Hematopoietic multipotent progenitor cell treated with erythropoietin and hydrocortisone succinate and interleukin-3 and kit ligand, for 6 days (in vitro differentiated cells): ENCODE measurements at regions not wholly inside any gene's neighbourhood (a gene's known extent, or its start where the extent isn't known, plus 50 kb on each side); places are given as distances from the start of the nearest gene placed in this dataset.
"Not testable (repeated sequence)": the region's sequence is repeated elsewhere in the genome, so short reads cannot be mapped to it uniquely, and the experiment has no call there.

Experiments used
- DNase-seq: peaks from one replicate; pipeline ENCODE4 v3.0.0-alpha.2; 2015

DNA sequence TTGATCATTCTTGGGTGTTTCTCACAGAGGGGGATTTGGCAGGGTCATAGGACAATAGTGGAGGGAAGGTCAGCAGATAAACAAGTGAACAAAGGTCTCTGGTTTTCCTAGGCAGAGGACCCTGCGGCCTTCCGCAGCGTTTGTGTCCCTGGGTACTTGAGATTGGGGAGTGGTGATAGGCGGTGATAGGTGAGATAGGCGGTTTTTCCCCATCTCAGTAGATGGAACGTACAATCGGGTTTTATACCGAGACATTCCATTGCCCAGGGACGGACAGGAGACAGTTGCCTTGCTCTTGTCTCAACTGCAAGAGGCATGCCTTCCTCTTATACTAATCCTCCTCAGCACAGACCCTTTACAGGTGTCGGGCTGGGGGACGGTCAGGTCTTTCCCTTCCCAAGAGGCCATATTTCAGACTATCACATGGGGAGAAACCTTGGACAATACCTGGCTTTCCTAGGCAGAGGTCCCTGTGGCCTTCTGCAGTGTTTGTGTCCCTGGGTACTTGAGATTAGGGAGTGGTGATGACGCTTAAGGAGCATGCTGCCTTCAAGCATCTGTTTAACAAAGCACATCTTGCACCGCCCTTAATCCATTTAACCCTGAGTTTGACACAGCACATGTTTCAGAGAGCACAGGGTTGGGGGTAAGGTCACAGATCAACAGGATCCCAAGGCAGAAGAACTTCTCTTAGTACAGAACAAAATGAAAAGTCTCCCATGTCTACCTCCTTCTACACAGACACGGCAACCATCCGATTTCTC, 86.2 kb downstream of the OR2B2 start:
- peak; percentile 38 for DNase-seq

DNA sequence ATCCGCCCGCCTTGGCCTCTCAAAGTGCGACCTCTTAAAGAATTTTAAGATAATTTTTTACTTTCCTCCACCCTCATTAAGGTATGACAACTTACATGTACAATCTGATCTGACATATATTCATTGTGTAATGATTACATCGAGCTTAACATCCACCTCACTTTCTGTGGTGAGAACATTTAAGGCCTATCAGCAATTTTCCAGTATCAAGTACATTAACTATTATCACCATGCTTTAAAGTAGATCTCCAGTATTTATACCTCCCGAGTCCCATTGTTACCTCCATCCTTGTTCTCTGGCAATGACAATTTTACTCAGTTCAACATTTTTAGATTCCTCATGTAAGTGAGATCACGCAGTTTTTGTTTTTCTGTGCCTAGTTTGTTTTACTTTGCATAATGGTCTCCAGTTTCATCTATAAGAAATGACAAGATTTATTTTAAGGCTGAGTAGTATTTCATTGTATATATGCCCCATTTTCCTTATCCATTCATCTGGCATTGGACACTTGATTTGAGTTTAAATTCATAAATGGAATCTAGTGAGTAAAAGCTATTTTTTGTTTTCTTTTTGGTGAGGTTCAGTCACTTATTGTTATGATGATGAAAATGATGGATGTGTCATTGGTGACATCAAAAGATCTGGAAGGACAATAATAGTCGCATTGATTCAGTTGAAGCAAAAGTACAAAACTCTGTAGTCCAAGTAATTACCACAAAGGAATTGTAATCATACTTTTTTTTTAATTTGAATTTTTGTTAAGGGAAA, 87.0 kb downstream of the OR2B2 start:
- DNase-seq: peak; percentile 74

GRCh38 chr6:27824211-27825024, 87.8 kb downstream of the OR2B2 start:
- peak; percentile 82 for DNase-seq

DNA sequence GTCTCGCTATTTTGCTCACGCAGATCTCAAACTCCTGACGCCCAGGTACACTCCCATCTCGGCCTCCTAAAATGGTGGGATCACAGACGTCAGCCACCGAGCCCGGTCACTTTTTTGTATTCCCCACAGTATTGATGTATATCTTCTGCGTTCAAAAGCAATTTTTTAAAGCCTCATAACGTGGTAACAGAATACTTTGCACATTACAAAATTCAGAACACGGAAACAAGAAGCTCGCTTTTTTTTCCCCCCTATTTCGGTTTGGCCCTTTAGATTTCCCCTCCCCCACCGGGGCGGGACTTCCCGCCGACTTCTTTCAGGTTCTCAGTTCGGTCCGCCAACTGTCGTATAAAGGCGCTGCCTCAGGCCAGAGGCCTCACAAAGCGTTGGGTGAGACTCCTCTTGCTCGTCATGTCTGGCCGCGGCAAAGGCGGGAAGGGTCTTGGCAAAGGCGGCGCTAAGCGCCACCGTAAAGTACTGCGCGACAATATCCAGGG, 88.4 kb downstream of the OR2B2 start:
- DNase-seq: peak; percentile 81

GRCh38 chr6:27816906-27817305, 95.3 kb downstream of the OR2B2 start:
- DNase-seq: peak; percentile 38

- peak; percentile 96 for DNase-seq
These were observed 97.4 kb downstream of the OR2B2 start for GRCh38 chr6:27814665-27815424.

- not testable (repeated sequence) for DNase-seq
These were observed 97.9 kb downstream of the OR2B2 start for GRCh38 chr6:27814415-27814664.

DNA sequence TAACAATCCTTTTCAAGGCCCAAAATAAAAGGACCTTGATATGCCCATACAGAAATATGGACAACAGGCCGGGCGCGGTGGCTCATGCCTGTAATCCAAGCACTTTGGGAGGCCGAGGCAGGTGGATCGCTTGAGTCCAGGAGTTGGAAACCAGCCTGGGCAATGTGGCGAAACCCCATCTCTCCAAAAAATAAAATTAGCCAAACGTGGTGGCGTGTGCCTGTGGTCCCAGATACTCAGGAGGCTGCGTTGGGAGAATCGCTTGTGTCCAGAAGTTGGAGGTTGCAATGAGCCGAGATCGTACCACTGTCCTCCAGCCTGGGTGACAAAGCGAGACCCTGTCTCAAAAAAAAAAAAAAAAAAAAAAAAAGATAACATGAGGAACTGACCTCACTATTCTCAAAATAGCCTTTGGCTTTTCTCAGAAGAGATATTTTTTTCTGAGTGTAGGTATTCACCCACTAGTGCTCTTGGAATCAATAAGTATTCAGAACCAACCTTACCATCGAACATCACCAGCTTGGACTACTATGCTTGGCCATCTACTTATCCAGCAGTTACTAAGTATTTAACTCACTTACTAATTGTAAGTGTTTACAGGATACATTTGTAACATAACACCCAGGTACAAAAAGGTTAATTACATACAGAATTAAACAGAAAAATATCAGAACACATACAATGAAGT, 99.2 kb downstream of the OR2B2 start:
- peak; percentile 79 for DNase-seq

GRCh38 chr6:27812078-27812804, 100.0 kb downstream of the OR2B2 start:
- DNase-seq: peak; percentile 70

GRCh38 chr6:27811451-27811772, 100.8 kb downstream of the OR2B2 start:
- peak; percentile 80 for DNase-seq

- peak; percentile 82 for DNase-seq
These were observed 101.3 kb downstream of the OR2B2 start for GRCh38 chr6:27810768-27811450.

- peak; percentile 98 for DNase-seq
These were observed 102.0 kb downstream of the OR2B2 start for GRCh38 chr6:27809939-27810767.

DNA sequence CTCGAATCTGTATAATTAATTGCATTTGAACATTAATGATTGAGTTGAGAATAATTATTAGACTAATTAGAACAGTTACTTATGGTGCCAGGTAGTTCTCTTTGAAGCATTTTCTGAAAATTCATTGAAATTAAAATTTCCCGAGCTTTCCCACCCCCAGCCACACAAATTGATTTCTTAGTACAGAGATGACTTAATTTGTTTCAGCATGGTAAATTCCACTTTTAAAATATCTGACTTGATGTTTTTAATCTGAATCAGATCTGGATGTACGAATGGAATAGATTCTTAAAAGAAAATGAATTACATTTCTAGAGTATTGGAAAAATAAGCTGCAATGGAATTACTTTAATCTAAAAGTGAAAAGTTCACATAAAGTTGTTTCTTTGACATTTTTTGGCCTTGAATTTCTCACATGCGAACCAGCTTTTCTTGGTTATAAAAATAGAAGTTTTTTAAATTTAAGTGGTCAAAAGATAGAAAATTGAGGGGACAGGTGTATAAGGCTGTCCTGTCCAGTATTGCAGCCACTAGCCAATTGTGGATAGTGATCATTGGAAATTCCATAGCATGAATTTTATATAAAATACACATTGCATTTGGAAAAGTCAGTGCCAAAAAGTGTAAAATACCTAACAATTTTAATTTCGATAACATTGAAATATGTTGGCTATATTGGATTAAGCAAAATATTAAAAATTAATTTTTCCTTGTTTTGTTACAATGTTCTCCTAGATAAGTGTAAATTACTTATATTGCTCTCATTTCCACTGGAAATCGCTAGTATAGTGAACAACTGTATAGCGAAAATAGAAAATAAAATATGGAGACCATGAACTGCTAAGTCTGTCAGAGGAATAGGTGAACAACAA, 102.9 kb downstream of the OR2B2 start:
- no peak for DNase-seq

DNA sequence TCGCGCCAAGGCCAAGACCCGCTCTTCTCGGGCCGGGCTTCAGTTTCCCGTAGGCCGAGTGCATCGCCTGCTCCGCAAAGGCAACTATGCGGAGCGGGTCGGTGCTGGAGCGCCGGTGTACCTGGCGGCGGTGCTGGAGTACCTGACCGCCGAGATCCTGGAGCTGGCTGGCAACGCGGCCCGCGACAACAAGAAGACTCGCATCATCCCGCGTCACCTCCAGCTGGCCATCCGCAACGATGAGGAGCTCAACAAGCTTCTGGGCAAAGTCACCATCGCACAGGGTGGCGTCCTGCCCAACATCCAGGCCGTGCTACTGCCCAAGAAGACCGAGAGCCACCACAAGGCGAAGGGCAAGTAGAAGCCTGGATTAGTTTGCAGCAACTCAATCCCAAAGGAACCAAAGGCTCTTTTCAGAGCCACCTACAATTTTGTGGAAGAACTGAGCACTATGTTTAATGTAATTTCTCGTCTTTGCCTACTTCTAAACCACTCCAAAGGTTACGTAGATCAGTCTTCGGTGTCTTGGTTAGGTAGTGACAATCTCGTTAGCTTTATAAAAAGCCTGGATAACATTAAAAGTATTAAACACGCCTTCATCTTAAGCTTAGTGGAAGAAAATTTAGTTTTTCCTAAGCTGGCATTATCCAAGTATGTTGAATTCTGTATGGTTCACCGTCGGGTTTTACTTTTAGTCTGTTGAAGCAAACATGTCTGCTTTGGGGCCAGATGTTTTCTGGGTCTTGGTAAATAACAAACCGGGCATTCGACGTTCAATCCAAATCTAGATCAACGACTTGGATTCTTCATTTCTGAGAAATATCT, 103.7 kb downstream of the OR2B2 start:
- peak; percentile 89 for DNase-seq

- peak; percentile 98 for DNase-seq
These were observed 104.6 kb downstream of the OR2B2 start for GRCh38 chr6:27807441-27808241.

- peak; percentile 85 for DNase-seq
These were observed 105.2 kb downstream of the OR2B2 start for GRCh38 chr6:27806981-27807440.

- no peak for DNase-seq
These were observed 106.8 kb downstream of the OR2B2 start for GRCh38 chr6:27805347-27805746.
